HepG2 (cell line): ENCODE measurements at regions not wholly inside any gene's neighbourhood (a gene's known extent, or its start where the extent isn't known, plus 50 kb on each side); places are given as distances from the start of the nearest gene placed in this dataset.

Experiments used
- ATAC-seq: fragments of 200-7000 bp; cut with Tn5 transposase; 3 replicates; pipeline ENCODE4 v1.9.1; 2020; ENCODE audit warnings: mild to moderate bottlenecking, moderate library complexity
- BruUV-seq: library from RNA; stranded (reverse); fragments of 400-500 nt; replicated peaks from 2 replicates; lab custom pipeline; 2021; lab: Mats Ljungman, UMichigan
- CTCF ChIA-PET: fragments of 300-600 bp; formaldehyde crosslinking; extraction: SDS; loops from one replicate; lab custom pipeline; 2021; ENCODE audit warnings: low total read pairs, inconsistent platforms, low intra/inter-chr PET ratio; lab: Yijun Ruan, JAX
- POLR2A ChIA-PET: fragments of 350-600 bp; sonication (Branson Sonifier 250); formaldehyde crosslinking; loops from one replicate; lab custom pipeline; 2020; ENCODE audit warnings: antibody characterized with exemption, inconsistent platforms; lab: Yijun Ruan, JAX
- DNase-seq: peaks from one replicate; pipeline ENCODE4 v3.0.0-alpha.2; 2015; ENCODE audit warnings: low spot score
- FAIRE-seq: peaks from 3 replicates; lab custom pipeline; 2011; peaks lifted over from hg19 to GRCh38; lab: Jason Lieb, UNC
- H2AFZ ChIP-seq: one replicate; pipeline ENCODE4 v1.6.1; 2011; ENCODE audit warnings: low read length, inconsistent platforms
- H3K27ac ChIP-seq: fragments of 300-600 bp; 3 replicates; pipeline ENCODE4 v1.8.0; 2011; ENCODE audit warnings: mixed run types, mild to moderate bottlenecking, mixed read lengths, low read length, inconsistent platforms; ENCODE audit not compliant: insufficient read depth; ENCODE audit errors: extremely low read length
- H3K27me3 ChIP-seq, 2 experiments: fragments of 200-600 bp in 1 of 2; 2 replicates in 1 of 2; 3 replicates in 1 of 2; pipeline versions ENCODE4 v1.6.0 to v1.8.0; 2011; ENCODE audit warnings: low read length in 2 of 2, mild to moderate bottlenecking in 2 of 2, moderate library complexity in 2 of 2, inconsistent platforms in 1 of 2; ENCODE audit not compliant: insufficient read depth in 2 of 2, control insufficient read depth in 1 of 2
- H3K36me3 ChIP-seq, 2 experiments: fragments of 200-600 bp in 1 of 2; replicated peaks in 1 of 2; 2 replicates in 1 of 2; 3 replicates in 1 of 2; pipeline versions ENCODE4 v1.5.1 to v1.8.0; 2011; ENCODE audit warnings: low read length in 2 of 2, inconsistent platforms in 1 of 2; ENCODE audit not compliant: insufficient read depth in 2 of 2, control insufficient read depth in 1 of 2
- H3K4me1 ChIP-seq: 2 replicates; pipeline ENCODE4 v1.5.1; 2012; ENCODE audit warnings: low read length, inconsistent platforms; ENCODE audit not compliant: insufficient read depth
- H3K4me2 ChIP-seq: 2 replicates; pipeline ENCODE4 v1.6.0; 2011; ENCODE audit warnings: low read depth, low read length, inconsistent platforms
- H3K4me3 ChIP-seq, 3 experiments: fragments of 200-600 bp in 1 of 3; sonication (generic), shearing (Covaris generic) in 1 of 3; replicated peaks in 1 of 3; 2 replicates each; pipeline ENCODE4 v1.5.1; 2011 to 2016; ENCODE audit warnings: low read length in 3 of 3, inconsistent platforms in 2 of 3, low read depth in 2 of 3, mild to moderate bottlenecking in 2 of 3, control low read depth in 1 of 3, mixed read lengths in 1 of 3; ENCODE audit not compliant: insufficient read depth in 1 of 3
- H3K79me2 ChIP-seq: one replicate; pipeline ENCODE4 v1.6.1; 2011; ENCODE audit warnings: low read length, inconsistent platforms; ENCODE audit not compliant: insufficient read depth
- H3K9ac ChIP-seq: 2 replicates; pipeline ENCODE4 v1.6.0; 2011; ENCODE audit warnings: mild to moderate bottlenecking, low read depth, low read length, inconsistent platforms; ENCODE audit not compliant: insufficient read depth
- H3K9me3 ChIP-seq: 2 replicates; pipeline ENCODE4 v1.5.1; 2012; ENCODE audit warnings: mild to moderate bottlenecking, low read length
- H4K20me1 ChIP-seq: 2 replicates; pipeline ENCODE4 v1.6.0; 2011; ENCODE audit warnings: inconsistent platforms, mild to moderate bottlenecking, low read length, moderate library complexity; ENCODE audit not compliant: insufficient read depth
- ARHGAP35 ChIP-seq: sonication (generic); formaldehyde crosslinking; IDR thresholded peaks from 2 replicates; pipeline ENCODE4 v1.9.0; 2022; ENCODE audit warnings: mild to moderate bottlenecking, inconsistent platforms, moderate library complexity, missing genetic modification reagents, borderline replicate concordance
- HMGA1 ChIP-seq: sonication (generic); formaldehyde crosslinking; conservative IDR thresholded peaks from 2 replicates; pipeline ENCODE4 v1.4.0; 2020; ENCODE audit warnings: missing genetic modification reagents
- HNF4G ChIP-seq, 2 experiments: sonication (generic) in 1 of 2; formaldehyde crosslinking in 1 of 2; IDR thresholded peaks; 2 replicates each; pipeline versions ENCODE4 v1.4.0 to v1.6.1; 2011 to 2020; ENCODE audit warnings: borderline replicate concordance in 2 of 2, low read depth in 2 of 2, mild to moderate bottlenecking in 2 of 2, low read length in 1 of 2, missing genetic modification reagents in 1 of 2, moderate library complexity in 1 of 2
- KAT8 ChIP-seq: IDR thresholded peaks from 2 replicates; pipeline ENCODE4 v1.6.1; 2016; ENCODE audit warnings: missing genetic modification reagents, missing compliant biosample characterization
- MBD4 ChIP-seq: IDR thresholded peaks from 2 replicates; pipeline ENCODE4 v1.6.1; 2012; ENCODE audit warnings: low read length, inconsistent platforms, borderline replicate concordance
- MIER2 ChIP-seq: IDR thresholded peaks from 2 replicates; pipeline ENCODE4 v1.6.1; 2016; ENCODE audit warnings: missing biosample characterization, missing genetic modification reagents
- RAD21 ChIP-seq: fragments of 450-650 bp; formaldehyde crosslinking; IDR thresholded peaks from 2 replicates; pipeline ENCODE4 v1.5.0; 2020; ENCODE audit warnings: mild to moderate bottlenecking
- SAFB2 ChIP-seq: sonication (generic); formaldehyde crosslinking; IDR thresholded peaks from 2 replicates; pipeline ENCODE4 v1.5.1; 2020; ENCODE audit warnings: missing genetic modification reagents, low read depth, mild to moderate bottlenecking, borderline replicate concordance
- SNRNP70 ChIP-seq: fragments of 200-400 bp; formaldehyde crosslinking; IDR thresholded peaks from 2 replicates; pipeline ENCODE4 v1.6.1; 2017; ENCODE audit warnings: mild to moderate bottlenecking, low read depth, low read length, moderate library complexity
- SRF ChIP-seq: IDR thresholded peaks from 2 replicates; pipeline ENCODE4 v1.6.1; 2011; ENCODE audit warnings: mild to moderate bottlenecking, low read depth, low read length, moderate library complexity
- THAP8 ChIP-seq: sonication (generic); formaldehyde crosslinking; IDR thresholded peaks from 2 replicates; pipeline ENCODE4 v1.5.1; 2020; ENCODE audit warnings: missing genetic modification reagents, mild to moderate bottlenecking, borderline replicate concordance
- ZNF121 ChIP-seq: sonication (generic); formaldehyde crosslinking; IDR thresholded peaks from 2 replicates; pipeline ENCODE4 v1.5.0; 2020; ENCODE audit warnings: mild to moderate bottlenecking, missing genetic modification reagents
- ZNF34 ChIP-seq: sonication (generic); formaldehyde crosslinking; IDR thresholded peaks from 2 replicates; pipeline ENCODE4 v1.4.0; 2020; ENCODE audit warnings: mild to moderate bottlenecking, missing genetic modification reagents, borderline replicate concordance
- ZNF607 ChIP-seq: sonication (generic); formaldehyde crosslinking; IDR thresholded peaks from 2 replicates; pipeline ENCODE4 v1.5.1; 2020; ENCODE audit warnings: missing genetic modification reagents, mild to moderate bottlenecking, borderline replicate concordance
- ZNF788 ChIP-seq: sonication (generic); formaldehyde crosslinking; IDR thresholded peaks from 2 replicates; pipeline ENCODE4 v1.5.0; 2020; ENCODE audit warnings: mild to moderate bottlenecking, missing genetic modification reagents, borderline replicate concordance
- ZNF891 ChIP-seq: sonication (generic); formaldehyde crosslinking; IDR thresholded peaks from 2 replicates; pipeline ENCODE4 v1.5.0; 2020; ENCODE audit warnings: mild to moderate bottlenecking, missing genetic modification reagents
- WGBS: methylation state at CpG from one replicate; pipeline ENCODE4 v1.1.6; 2017; ENCODE audit warnings: low lambda C conversion rate; 5-methylcytosine and 5-hydroxymethylcytosine counted together
- in situ Hi-C: cut with HindIII; loops from 2 replicates; pipeline ENCODE4 v1.10.0; 2017; ENCODE audit warnings: low pct_unique_long_range_greater_than_20kb; ENCODE audit not compliant: extremely low pct_ligation_motif_present
- intact Hi-C: fragments of 100-400 bp; cut with micrococcal nuclease; formaldehyde crosslinking; loops from one replicate; pipeline ENCODE4 v1.10.0; 2022; ENCODE audit not compliant: unreplicated experiment

DNA sequence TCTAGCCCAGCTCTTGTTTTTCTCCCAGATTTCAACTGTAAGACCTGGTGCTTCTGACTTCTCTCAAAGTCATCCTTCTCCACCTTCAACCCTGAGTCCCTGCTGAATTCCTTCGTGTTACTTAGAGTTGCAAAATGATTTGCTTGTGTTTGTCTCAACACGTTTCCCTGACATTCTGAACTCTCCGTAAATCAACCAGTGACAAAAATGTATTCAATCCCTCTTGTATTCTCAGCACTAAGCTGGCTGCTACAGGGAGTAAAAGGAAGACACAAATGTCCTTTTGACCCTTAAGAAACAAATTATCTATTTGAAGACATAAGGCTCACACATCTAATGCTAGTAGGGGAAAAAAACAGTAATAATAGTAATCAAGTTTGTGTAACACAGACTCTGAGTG is 514.0 kb upstream of the TMPO start:
- WGBS = 2% methylated on average over 3 of the region's 3 CpGs
- Histone ChIP-seq H3K4me1 (no peaks in the 10 kb centered on the region), H3K9me3 (no peaks in the 10 kb centered on the region), H3K4me2 (no peak overlapping the region), H3K27me3 (no peaks in the 10 kb centered on the region), H3K36me3 (no peaks in the 10 kb centered on the region), H4K20me1 (no peaks in the 10 kb centered on the region), H2AFZ (no peak overlapping the region), H3K4me3 (no peak overlapping the region), H3K79me2 (no peaks in the 10 kb centered on the region)
- ChIA-PET CTCF (no interaction called here), POLR2A (no interaction called here)
- FAIRE-seq (no peak), ATAC-seq (no peak)
- no TSS peak for BruUV-seq
- no peak for TF ChIP-seq ARHGAP35 (CRISPR knock-in tag)
- no peak for TF ChIP-seq SNRNP70
- TF ChIP-seq SRF = no peak
- TF ChIP-seq HNF4G (IDR thresholded peaks at IDR 0.05; ENCODE audit: borderline replicate concordance, low read depth, low read length) = no peak
- TF ChIP-seq HNF4G (CRISPR knock-in tag; IDR thresholded peaks at IDR 0.05; ENCODE audit: borderline replicate concordance, low read depth) = no peak
- TF ChIP-seq THAP8 = no peak
- no peak for TF ChIP-seq HMGA1
- TF ChIP-seq ZNF34 = no peak
- TF ChIP-seq ZNF607 (CRISPR knock-in tag) = no peak
- no peak for TF ChIP-seq ZNF121
- no peak for TF ChIP-seq ZNF891 (CRISPR knock-in tag)
- no peak for TF ChIP-seq ZNF788 (CRISPR knock-in tag)
- no peak for TF ChIP-seq KAT8
- no peak for TF ChIP-seq MIER2 (CRISPR knock-in tag)
- no peak for TF ChIP-seq SAFB2
- no peak for TF ChIP-seq MBD4
- TF ChIP-seq RAD21 (CRISPR knock-in tag) = no peak
- TF ChIP-seq, all 625 proteins: peak for 0
- no peak overlapping the region for H3K27ac ChIP-seq
- H3K9ac ChIP-seq = no peak overlapping the region
- no peak for DNase-seq
- intact Hi-C loops = loop anchor here (5.0 to 10.0 kb wide), 3 partner anchors 284 to 1009 kb away; no protein-coding TSS in a partner anchor
- in situ Hi-C loops = loop anchor here (25.0 kb wide), 1 partner anchor 1014 kb away; no protein-coding TSS in a partner anchor
